Upper lobe of left lung (tissue), 6 donors: ENCODE measurements at regions not wholly inside any gene's neighbourhood (a gene's known extent, or its start where the extent isn't known, plus 50 kb on each side); places are given as distances from the start of the nearest gene placed in this dataset.

Source experiments
- ATAC-seq, 2 donors: fragments of 200-7000 bp; cut with Tn5 transposase; one replicate each; pipeline ENCODE4 v1.9.1; 2022; ENCODE audit warnings: mild to moderate bottlenecking in 2 of 2, moderate library complexity in 2 of 2; ENCODE audit not compliant: low FRiP score in 2 of 2
- DNase-seq, 2 donors: peaks; one replicate each; pipeline ENCODE4 v3.0.0-alpha.2; 2019 to 2020
- H3K27ac ChIP-seq, 4 donors: fragments of 200-600 bp; sonication (generic); one replicate each; pipeline ENCODE4 v1.5.1; 2016 to 2019
- H3K27me3 ChIP-seq, 4 donors: fragments of 200-600 bp; sonication (generic); one replicate each; pipeline ENCODE4 v1.5.1; 2017 to 2019
- H3K36me3 ChIP-seq, 4 donors: fragments of 200-600 bp; sonication (generic); one replicate each; pipeline ENCODE4 v1.5.1; 2016 to 2019
- H3K4me1 ChIP-seq, 4 donors: fragments of 200-600 bp; sonication (generic); one replicate each; pipeline ENCODE4 v1.5.1; 2018 to 2019
- H3K4me3 ChIP-seq, 4 donors: fragments of 200-600 bp; sonication (generic); one replicate each; pipeline ENCODE4 v1.5.1; 2017 to 2019; ENCODE audit warnings: mild to moderate bottlenecking in 2 of 4, moderate library complexity in 1 of 4
- H3K9me3 ChIP-seq, 4 donors: fragments of 200-600 bp; sonication (generic); one replicate each; pipeline ENCODE4 v1.5.1; 2018 to 2019
- CTCF ChIP-seq, 6 experiments: fragments of 450-650 bp in 4 of 6; fragments of 200-600 bp in 2 of 6; sonication (generic) in 2 of 6; IDR thresholded peaks; one replicate each; pipeline ENCODE4 v1.5.1; 2016 to 2019; ENCODE audit warnings: antibody characterized with exemption in 6 of 6
- EP300 ChIP-seq, 4 donors: sonication (generic); formaldehyde crosslinking; IDR thresholded peaks; one replicate each; pipeline ENCODE4 v1.5.1; 2017; ENCODE audit warnings: antibody characterized with exemption in 4 of 4, control low read depth in 2 of 4
- POLR2A ChIP-seq, 4 donors: fragments of 450-650 bp; IDR thresholded peaks; one replicate each; pipeline ENCODE4 v1.5.1; 2016 to 2017; ENCODE audit warnings: antibody characterized with exemption in 4 of 4, mild to moderate bottlenecking in 2 of 4
- POLR2AphosphoS5 ChIP-seq, 2 donors: sonication (generic); formaldehyde crosslinking; IDR thresholded peaks; one replicate each; pipeline ENCODE4 v1.5.1; 2017; ENCODE audit warnings: antibody characterized with exemption in 2 of 2
- WGBS, 2 donors: methylation state at CpG; one replicate each; pipeline ENCODE4 v1.1.5; 2017 to 2018; 5-methylcytosine and 5-hydroxymethylcytosine counted together
- donor health status: DM: no; HTN: no; CAD: no; lungs with moderate emphysema.
- donor health status: DM: no; HTN: yes; CAD: no; lungs with severe emphysema.

- no peak for ATAC-seq
- no peak overlapping the region for H3K4me3 ChIP-seq
- H3K36me3 ChIP-seq = no peaks in the 10 kb centered on the region
- H3K27ac ChIP-seq = no peak overlapping the region
- DNase-seq = no peak
- H3K4me1 ChIP-seq = no peaks in the 10 kb centered on the region
- H3K27me3 ChIP-seq = no peaks in the 10 kb centered on the region
- TF ChIP-seq POLR2A (IDR thresholded peaks at IDR 0.05) (no peak), CTCF (IDR thresholded peaks at IDR 0.05) (no peak), EP300 (IDR thresholded peaks at IDR 0.05) (no peak), POLR2AphosphoS5 (IDR thresholded peaks at IDR 0.05) (no peak)
- no peaks in the 10 kb centered on the region for H3K9me3 ChIP-seq
- 78 to 95% methylated on average over 1 of the region's 1 CpG for WGBS, 2 donors
Measured at GRCh38 chr12:59388176-59388575, 207.7 kb upstream of the SLC16A7 start.

GRCh38 chr12:59386236-59386635 is 209.6 kb upstream of the SLC16A7 start:
- Histone ChIP-seq H3K9me3 (no peaks in the 10 kb centered on the region), H3K36me3 (no peaks in the 10 kb centered on the region), H3K4me1 (no peaks in the 10 kb centered on the region), H3K27ac (no peak overlapping the region), H3K27me3 (no peaks in the 10 kb centered on the region), H3K4me3 (no peak overlapping the region)
- 64 to 81% methylated on average over 1 of the region's 1 CpG for WGBS, 2 donors
- ATAC-seq (no peak), DNase-seq (no peak)
- no peak for TF ChIP-seq POLR2AphosphoS5 (IDR thresholded peaks at IDR 0.05)
- no peak for TF ChIP-seq EP300 (IDR thresholded peaks at IDR 0.05)

GRCh38 chr12:59383079-59383822 is 212.6 kb upstream of the SLC16A7 start:
- ATAC-seq = no peak

GRCh38 chr12:59382282-59383078 is 213.3 kb upstream of the SLC16A7 start:
- WGBS, 2 donors = 55 to 62% methylated on average over 3 of the region's 3 CpGs
- TF ChIP-seq POLR2AphosphoS5 (IDR thresholded peaks at IDR 0.05) = no peak
- H3K27ac ChIP-seq = no peak overlapping the region
- H3K4me3 ChIP-seq = no peak overlapping the region
- no peaks in the 10 kb centered on the region for H3K9me3 ChIP-seq
- no peaks in the 10 kb centered on the region for H3K4me1 ChIP-seq
- no peaks in the 10 kb centered on the region for H3K36me3 ChIP-seq
- no peak for ATAC-seq
- no peaks in the 10 kb centered on the region for H3K27me3 ChIP-seq
- no peak for DNase-seq

More at GRCh38 chr12:59383079-59383822, 212.6 kb upstream of the SLC16A7 start:
- TF ChIP-seq POLR2AphosphoS5 (IDR thresholded peaks at IDR 0.05) (no peak), EP300 (IDR thresholded peaks at IDR 0.05) (no peak), POLR2A (IDR thresholded peaks at IDR 0.05) (no peak), CTCF (IDR thresholded peaks at IDR 0.05) (no peak)
- no peak overlapping the region for H3K4me3 ChIP-seq
- H3K9me3 ChIP-seq = no peaks in the 10 kb centered on the region
- H3K36me3 ChIP-seq = no peaks in the 10 kb centered on the region
- H3K27me3 ChIP-seq = no peaks in the 10 kb centered on the region
- 61 to 74% methylated on average over 1 of the region's 1 CpG for WGBS, 2 donors
- DNase-seq = no peak
- no peaks in the 10 kb centered on the region for H3K4me1 ChIP-seq
- H3K27ac ChIP-seq = no peak overlapping the region

GRCh38 chr12:59381106-59381505 is 214.7 kb upstream of the SLC16A7 start:
- H3K9me3 ChIP-seq = no peaks in the 10 kb centered on the region
- DNase-seq = no peak

More at GRCh38 chr12:59381106-59381505, 214.7 kb upstream of the SLC16A7 start:
- Histone ChIP-seq H3K4me1 (no peaks in the 10 kb centered on the region), H3K27ac (no peak overlapping the region), H3K4me3 (no peak overlapping the region), H3K27me3 (no peaks in the 10 kb centered on the region), H3K36me3 (no peaks in the 10 kb centered on the region)
- no peak for ATAC-seq
- no peak for TF ChIP-seq EP300 (IDR thresholded peaks at IDR 0.05)
- TF ChIP-seq POLR2A (IDR thresholded peaks at IDR 0.05) = no peak
- TF ChIP-seq POLR2AphosphoS5 (IDR thresholded peaks at IDR 0.05) = no peak
- no peak for TF ChIP-seq CTCF (IDR thresholded peaks at IDR 0.05)
